ENCODE measurements at regions not wholly inside any gene's neighbourhood (a gene's known extent, or its start where the extent isn't known, plus 50 kb on each side); places are given as distances from the start of the nearest gene placed in this dataset.

DNA sequence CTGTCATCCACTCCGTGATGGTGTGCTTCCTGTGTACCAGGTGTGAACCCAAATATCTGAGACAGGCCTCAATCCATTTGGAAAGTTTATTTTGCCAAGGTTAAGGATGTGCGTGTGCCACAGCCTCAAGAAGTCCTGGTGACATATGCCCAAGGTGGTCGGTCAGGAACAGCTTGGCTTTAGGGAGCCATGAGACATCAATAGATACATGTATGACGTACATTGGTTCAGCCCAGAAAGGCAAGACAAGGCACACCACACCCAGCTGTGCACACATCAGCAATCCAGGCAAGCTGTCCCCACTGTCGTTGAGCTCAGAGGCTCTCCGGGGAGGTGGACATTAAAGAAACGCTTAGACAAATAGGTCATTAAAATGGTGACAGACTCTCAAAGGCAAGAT, 56.8 kb upstream of the SHANK2 start:
- Histone ChIP-seq H3K4me1 (ENCODE audit: control insufficient read depth in 1 of 2, insufficient read depth in 2 of 2, low read depth in 1 of 2, low read length in 1 of 2) (no peaks in the 10 kb centered on the region), H4K20me1 (ENCODE audit: insufficient read depth) (no peaks in the 10 kb centered on the region), H3K36me3 (replicated peaks in 1 of 2; ENCODE audit: control insufficient read depth in 1 of 2, insufficient read depth in 2 of 2, low read length in 1 of 2) (no peaks in the 10 kb centered on the region), H3K4me3 (ENCODE audit: low read depth in 2 of 2, low read length in 1 of 2) (no peak overlapping the region), H3K9me2 (no peaks in the 10 kb centered on the region), H3K27me3 (ENCODE audit: insufficient read depth) (no peaks in the 10 kb centered on the region), H3K4me2 (no peak overlapping the region), H3K79me2 (ENCODE audit: insufficient read depth) (no peaks in the 10 kb centered on the region), H3K27ac (ENCODE audit: low read depth in 2 of 2, low read length in 1 of 2) (no peak overlapping the region), H3K9me3 (no peaks in the 10 kb centered on the region), H3F3A (replicated peaks; ENCODE audit: insufficient read depth) (no peaks in the 10 kb centered on the region), H2AFZ (ENCODE audit: low read depth) (no peak overlapping the region), H3K9ac (no peak overlapping the region)
- ChIA-PET CTCF (no interaction called here), POLR2A (no interaction called here)
- DNase-seq = no peak
- TF ChIP-seq IRF3 (IDR thresholded peaks at IDR 0.05; ENCODE audit: low read depth, low read length) (no peak), TAF1 (IDR thresholded peaks at IDR 0.05; ENCODE audit: borderline replicate concordance, low read depth, low read length) (no peak), EP300 (IDR thresholded peaks at IDR 0.05; ENCODE audit: borderline replicate concordance in 1 of 2, low read depth in 1 of 2, low read length in 1 of 2) (no peak), POLR2AphosphoS5 (IDR thresholded peaks at IDR 0.05; ENCODE audit: low read depth, low read length) (no peak), JUND (IDR thresholded peaks at IDR 0.05) (no peak), GABPA (IDR thresholded peaks at IDR 0.05; ENCODE audit: low read depth) (no peak), ZBTB33 (IDR thresholded peaks at IDR 0.05; ENCODE audit: borderline replicate concordance, low read depth) (no peak)
- TF ChIP-seq, protein P1, sequence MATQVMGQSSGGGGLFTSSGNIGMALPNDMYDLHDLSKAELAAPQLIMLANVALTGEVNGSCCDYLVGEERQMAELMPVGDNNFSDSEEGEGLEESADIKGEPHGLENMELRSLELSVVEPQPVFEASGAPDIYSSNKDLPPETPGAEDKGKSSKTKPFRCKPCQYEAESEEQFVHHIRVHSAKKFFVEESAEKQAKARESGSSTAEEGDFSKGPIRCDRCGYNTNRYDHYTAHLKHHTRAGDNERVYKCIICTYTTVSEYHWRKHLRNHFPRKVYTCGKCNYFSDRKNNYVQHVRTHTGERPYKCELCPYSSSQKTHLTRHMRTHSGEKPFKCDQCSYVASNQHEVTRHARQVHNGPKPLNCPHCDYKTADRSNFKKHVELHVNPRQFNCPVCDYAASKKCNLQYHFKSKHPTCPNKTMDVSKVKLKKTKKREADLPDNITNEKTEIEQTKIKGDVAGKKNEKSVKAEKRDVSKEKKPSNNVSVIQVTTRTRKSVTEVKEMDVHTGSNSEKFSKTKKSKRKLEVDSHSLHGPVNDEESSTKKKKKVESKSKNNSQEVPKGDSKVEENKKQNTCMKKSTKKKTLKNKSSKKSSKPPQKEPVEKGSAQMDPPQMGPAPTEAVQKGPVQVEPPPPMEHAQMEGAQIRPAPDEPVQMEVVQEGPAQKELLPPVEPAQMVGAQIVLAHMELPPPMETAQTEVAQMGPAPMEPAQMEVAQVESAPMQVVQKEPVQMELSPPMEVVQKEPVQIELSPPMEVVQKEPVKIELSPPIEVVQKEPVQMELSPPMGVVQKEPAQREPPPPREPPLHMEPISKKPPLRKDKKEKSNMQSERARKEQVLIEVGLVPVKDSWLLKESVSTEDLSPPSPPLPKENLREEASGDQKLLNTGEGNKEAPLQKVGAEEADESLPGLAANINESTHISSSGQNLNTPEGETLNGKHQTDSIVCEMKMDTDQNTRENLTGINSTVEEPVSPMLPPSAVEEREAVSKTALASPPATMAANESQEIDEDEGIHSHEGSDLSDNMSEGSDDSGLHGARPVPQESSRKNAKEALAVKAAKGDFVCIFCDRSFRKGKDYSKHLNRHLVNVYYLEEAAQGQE (IDR thresholded peaks at IDR 0.05; ENCODE audit: low read depth, low read length) = no peak
- WGBS (ENCODE audit: low lambda C conversion rate) = 38% methylated on average over 7 of the region's 7 CpGs

DNA sequence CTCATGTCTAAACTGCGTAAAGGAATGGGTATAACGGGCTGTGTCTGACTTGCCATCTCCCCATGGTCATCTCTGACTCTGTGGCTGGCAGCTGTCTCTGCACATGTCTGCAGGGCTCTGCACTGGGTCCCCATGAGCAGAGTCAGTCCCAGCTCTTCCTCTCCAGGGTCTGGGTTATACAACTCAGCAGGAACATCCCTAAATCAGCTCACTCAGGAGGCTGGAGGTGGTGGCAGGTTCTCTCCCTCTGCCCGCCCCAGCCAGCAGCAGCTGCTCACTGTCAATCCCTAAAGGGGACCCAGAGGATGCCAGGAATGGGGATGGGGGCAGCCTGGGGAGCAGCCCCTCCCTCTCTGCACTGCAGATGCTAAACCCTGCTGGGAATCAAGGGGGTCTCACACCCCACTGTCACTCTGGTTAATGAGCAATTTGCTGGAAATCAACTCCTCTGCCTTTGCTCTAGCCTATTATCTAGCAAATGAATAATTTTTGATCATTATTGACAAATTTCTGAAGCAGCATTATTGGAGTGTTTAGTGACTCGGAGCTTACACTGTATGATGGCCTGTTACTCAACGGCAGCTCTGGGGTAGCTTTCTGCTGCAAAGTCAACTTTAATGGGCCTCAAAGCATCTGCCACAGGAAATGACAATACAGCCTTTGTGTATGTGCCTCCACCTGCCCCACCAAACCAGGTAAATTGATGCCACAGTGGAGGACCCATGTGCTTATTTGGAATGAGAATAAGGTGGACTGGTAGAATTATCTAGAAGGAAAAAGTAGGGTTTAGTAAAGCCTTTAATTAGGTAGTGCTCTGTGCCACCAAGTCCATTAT, 55.7 kb upstream of the SHANK2 start:
- no peaks in the 10 kb centered on the region for H3K27me3 ChIP-seq (ENCODE audit: insufficient read depth)
- POLR2A ChIA-PET = no interaction called here
- H3F3A ChIP-seq (replicated peaks; ENCODE audit: insufficient read depth) = no peaks in the 10 kb centered on the region
- H3K9me3 ChIP-seq = no peaks in the 10 kb centered on the region
- DNase-seq = no peak
- no peaks in the 10 kb centered on the region for H4K20me1 ChIP-seq (ENCODE audit: insufficient read depth)
- WGBS (ENCODE audit: low lambda C conversion rate) = 34% methylated on average over 4 of the region's 5 CpGs
- H3K27ac ChIP-seq (ENCODE audit: low read depth in 2 of 2, low read length in 1 of 2) = no peak overlapping the region
- no peaks in the 10 kb centered on the region for H3K79me2 ChIP-seq (ENCODE audit: insufficient read depth)
- H3K4me2 ChIP-seq = no peak overlapping the region
- no peak for TF ChIP-seq SIN3A (IDR thresholded peaks at IDR 0.05; ENCODE audit: borderline replicate concordance, low read depth, low read length)
- H3K9ac ChIP-seq = no peak overlapping the region
- CTCF ChIA-PET = no interaction called here
- H3K36me3 ChIP-seq (replicated peaks in 1 of 2; ENCODE audit: control insufficient read depth in 1 of 2, insufficient read depth in 2 of 2, low read length in 1 of 2) = no peaks in the 10 kb centered on the region
- no peak overlapping the region for H3K4me3 ChIP-seq (ENCODE audit: low read depth in 2 of 2, low read length in 1 of 2)
- H3K4me1 ChIP-seq (ENCODE audit: control insufficient read depth in 1 of 2, insufficient read depth in 2 of 2, low read depth in 1 of 2, low read length in 1 of 2) = no peaks in the 10 kb centered on the region
- no peaks in the 10 kb centered on the region for H3K9me2 ChIP-seq
- H2AFZ ChIP-seq (ENCODE audit: low read depth) = no peak overlapping the region

Measured in SK-N-SH (cell line).